Stomach (tissue), 8 donors: ENCODE measurements at regions not wholly inside any gene's neighbourhood (a gene's known extent, or its start where the extent isn't known, plus 50 kb on each side); places are given as distances from the start of the nearest gene placed in this dataset.

Experiments
- DNase-seq, 2 donors: peaks; one replicate each; pipeline versions ENCODE4 v3.0.0 to v3.0.0-alpha.2; 2013 to 2019
- H3K27ac ChIP-seq, 5 donors: fragments of 200-600 bp in 4 of 5; sonication (generic) in 4 of 5; one replicate each; pipeline ENCODE4 v1.5.1; 2013 to 2019; ENCODE audit warnings: mild to moderate bottlenecking in 1 of 5, moderate library complexity in 1 of 5
- H3K27me3 ChIP-seq, 3 donors: fragments of 200-600 bp; sonication (generic); one replicate each; pipeline ENCODE4 v1.5.1; 2017 to 2019; ENCODE audit warnings: mixed run types in 1 of 3
- H3K36me3 ChIP-seq, 4 donors: fragments of 200-600 bp; sonication (generic); 1 replicate in 3 of 4; 2 replicates in 1 of 4; pipeline ENCODE4 v1.5.1; 2016 to 2019
- H3K4me1 ChIP-seq, 4 donors: fragments of 200-600 bp; sonication (generic); one replicate each; pipeline ENCODE4 v1.5.1; 2016 to 2019
- H3K4me3 ChIP-seq, 4 donors: fragments of 200-600 bp; sonication (generic) in 3 of 4; one replicate each; pipeline ENCODE4 v1.5.1; 2016 to 2019; ENCODE audit warnings: mild to moderate bottlenecking in 1 of 4
- H3K9me3 ChIP-seq, 4 donors: fragments of 200-600 bp; sonication (generic); one replicate each; pipeline ENCODE4 v1.5.1; 2016 to 2019
- CTCF ChIP-seq, 7 experiments: fragments of 450-650 bp in 4 of 7; fragments of 200-600 bp in 3 of 7; sonication (generic) in 3 of 7; IDR thresholded peaks; one replicate each; pipeline ENCODE4 v1.5.1; 2016 to 2019; ENCODE audit warnings: antibody characterized with exemption in 7 of 7, control low read depth in 2 of 7, mild to moderate bottlenecking in 1 of 7
- EP300 ChIP-seq: sonication (generic); formaldehyde crosslinking; IDR thresholded peaks from one replicate; pipeline ENCODE4 v1.6.1; 2017; ENCODE audit warnings: antibody characterized with exemption
- POLR2A ChIP-seq, 4 donors: fragments of 450-650 bp; IDR thresholded peaks; one replicate each; pipeline ENCODE4 v1.6.1; 2016; ENCODE audit warnings: antibody characterized with exemption in 4 of 4, control low read depth in 2 of 4, mild to moderate bottlenecking in 1 of 4, moderate library complexity in 1 of 4
- POLR2AphosphoS5 ChIP-seq, 3 donors: sonication (generic); formaldehyde crosslinking; IDR thresholded peaks; one replicate each; pipeline ENCODE4 v1.6.1; 2016; ENCODE audit warnings: antibody characterized with exemption in 3 of 3
- WGBS, 5 donors: extraction: QIAGEN DNeasy Blood & Tissue Kit in 3 of 5; methylation state at CpG; one replicate each; pipeline versions ENCODE4 v1.1.5 to v1.1.7; 2013 to 2018; 5-methylcytosine and 5-hydroxymethylcytosine counted together
- intact Hi-C: fragments of 100-400 bp; cut with DNase I; formaldehyde crosslinking; loops from one replicate; pipeline ENCODE4 v1.15.1; 2023; ENCODE audit warnings: low total_unique reads
- donor health status: healthy with polysubstance abuse.
- donor health status: Bipolar disorder and iron deficiency.
- donor health status: healthy.

GRCh38 chr10:88042160-88043100 lies 179.0 kb downstream of the PTEN start:
- peak; percentile 49 to 61 for DNase-seq
- no peak for TF ChIP-seq EP300
- TF ChIP-seq POLR2AphosphoS5 (IDR thresholded peaks at IDR 0.05): peak in 2 of 3 donors; percentile 9 to 11
- no peaks in the 10 kb centered on the region for H3K9me3 ChIP-seq

GRCh38 chr10:88045096-88045495 lies 181.7 kb downstream of the PTEN start:
- WGBS, 5 donors: 79 to 86% (median 82%) methylated on average over 5 of the region's 5 CpGs
- peaks cover 11 to 23% (median 18%) of the 10 kb centered on the region in 4 donors for H3K4me1 ChIP-seq
- TF ChIP-seq CTCF (IDR thresholded peaks at IDR 0.05) (no peak), POLR2A (IDR thresholded peaks at IDR 0.05) (no peak), EP300 (no peak), POLR2AphosphoS5 (IDR thresholded peaks at IDR 0.05) (no peak)
- no peak overlapping the region for H3K4me3 ChIP-seq
- H3K9me3 ChIP-seq: no peaks in the 10 kb centered on the region
- peak overlapping the region in 2 of 5 donors; percentile 15 to 62 for H3K27ac ChIP-seq
- no peaks in the 10 kb centered on the region for H3K27me3 ChIP-seq
- intact Hi-C loops: no loop called here
- no peak for DNase-seq
- H3K36me3 ChIP-seq: no peaks in the 10 kb centered on the region

More at GRCh38 chr10:88042160-88043100, 179.0 kb downstream of the PTEN start:
- Histone ChIP-seq H3K4me1 (peaks cover 11 to 32% (median 18%) of the 10 kb centered on the region in 4 donors), H3K27me3 (no peaks in the 10 kb centered on the region), H3K27ac (peak overlapping the region; percentile 35 to 80 (median 48)), H3K36me3 (no peaks in the 10 kb centered on the region), H3K4me3 (no peak overlapping the region)
- intact Hi-C loops: no loop called here
- WGBS, 5 donors: 33 to 70% (median 56%) methylated on average over 16 to 19 of the region's 19 CpGs

GRCh38 chr10:88045656-88046415 lies 182.4 kb downstream of the PTEN start:
- WGBS, 5 donors: 46 to 61% (median 57%) methylated on average over 5 of the region's 5 CpGs
- intact Hi-C loops: no loop called here
- H3K27ac ChIP-seq: peak overlapping the region in 2 of 5 donors; percentile 15 to 62
- TF ChIP-seq EP300: no peak
- no peak overlapping the region for H3K4me3 ChIP-seq
- peaks cover 11 to 22% (median 18%) of the 10 kb centered on the region in 4 donors for H3K4me1 ChIP-seq
- DNase-seq: peak in 1 of 2 donors; percentile 57
- no peaks in the 10 kb centered on the region for H3K27me3 ChIP-seq
- no peaks in the 10 kb centered on the region for H3K9me3 ChIP-seq
- no peaks in the 10 kb centered on the region for H3K36me3 ChIP-seq

GRCh38 chr10:88047579-88047978 lies 184.2 kb downstream of the PTEN start:
- no peak overlapping the region for H3K4me3 ChIP-seq
- H3K27ac ChIP-seq: no peak overlapping the region
- DNase-seq: no peak
- H3K36me3 ChIP-seq: no peaks in the 10 kb centered on the region
- TF ChIP-seq POLR2AphosphoS5 (IDR thresholded peaks at IDR 0.05) (no peak), CTCF (IDR thresholded peaks at IDR 0.05) (no peak), EP300 (no peak)
- H3K27me3 ChIP-seq: no peaks in the 10 kb centered on the region
- H3K4me1 ChIP-seq: peaks cover 0 to 8% (median 2%) of the 10 kb centered on the region in 4 donors
- intact Hi-C loops: no loop called here
- no peaks in the 10 kb centered on the region for H3K9me3 ChIP-seq

- Histone ChIP-seq H3K4me1 (peaks cover 0 to under 1% (median 0%) of the 10 kb centered on the region in 4 donors), H3K27me3 (no peaks in the 10 kb centered on the region), H3K4me3 (no peak overlapping the region), H3K27ac (no peak overlapping the region), H3K9me3 (no peaks in the 10 kb centered on the region), H3K36me3 (no peaks in the 10 kb centered on the region)
- TF ChIP-seq CTCF (IDR thresholded peaks at IDR 0.05): no peak
- no peak for TF ChIP-seq EP300
- TF ChIP-seq POLR2AphosphoS5 (IDR thresholded peaks at IDR 0.05): no peak
- intact Hi-C loops: no loop called here
- WGBS, 5 donors: 93 to 100% (median 97%) methylated on average over 1 of the region's 1 CpG
- no peak for DNase-seq
Observed at GRCh38 chr10:88048312-88048711, 184.9 kb downstream of the PTEN start.
